ENCODE measurements at regions not wholly inside any gene's neighbourhood (a gene's known extent, or its start where the extent isn't known, plus 50 kb on each side); places are given as distances from the start of the nearest gene placed in this dataset.

DNA sequence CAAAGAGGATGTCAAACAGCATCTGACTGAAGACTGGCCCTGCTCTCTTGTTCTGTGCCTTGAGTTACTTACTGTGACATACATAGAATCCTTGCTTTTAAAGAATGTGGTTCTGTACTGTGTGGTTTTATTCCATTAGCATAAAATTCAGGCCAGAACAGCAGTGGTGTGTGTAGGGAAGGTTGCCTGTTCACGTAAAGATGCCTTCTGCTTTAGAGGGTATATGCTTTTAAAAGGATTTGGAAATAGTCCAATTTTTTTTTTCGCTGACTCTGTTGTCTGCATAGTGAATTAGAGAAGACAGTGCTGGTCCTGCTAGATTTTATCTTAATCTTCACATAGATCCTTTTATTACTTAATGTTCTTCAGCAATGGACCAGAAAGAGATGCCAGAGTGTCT, 470.8 kb upstream of the SEMA3A start:
- no peaks in the 10 kb centered on the region for H4K20me1 ChIP-seq (ENCODE audit: insufficient read depth, low read length)
- H2AFZ ChIP-seq (ENCODE audit: low read length): no peak overlapping the region
- no peaks in the 10 kb centered on the region for H3K79me2 ChIP-seq (ENCODE audit: insufficient read depth, low read length)
- no peaks in the 10 kb centered on the region for H3K36me3 ChIP-seq (ENCODE audit: insufficient read depth, low read length)
- peaks cover 4% of the 10 kb centered on the region for H3K4me1 ChIP-seq (ENCODE audit: insufficient read depth, low read length)
- no peaks in the 10 kb centered on the region for H3K27me3 ChIP-seq (ENCODE audit: insufficient read depth, low read length)
- DNase-seq (ENCODE audit: insufficient read length, low spot score, missing footprints): no peak
- no peak overlapping the region for H3K4me2 ChIP-seq (ENCODE audit: insufficient read depth, low read length)
- H3K27ac ChIP-seq (ENCODE audit: low read depth, low read length): no peak overlapping the region
- no peaks in the 10 kb centered on the region for H3K9me3 ChIP-seq (ENCODE audit: low read depth, low read length)
- no peak overlapping the region for H3K4me3 ChIP-seq (ENCODE audit: insufficient read depth, low read length)
- TF ChIP-seq, protein P1, sequence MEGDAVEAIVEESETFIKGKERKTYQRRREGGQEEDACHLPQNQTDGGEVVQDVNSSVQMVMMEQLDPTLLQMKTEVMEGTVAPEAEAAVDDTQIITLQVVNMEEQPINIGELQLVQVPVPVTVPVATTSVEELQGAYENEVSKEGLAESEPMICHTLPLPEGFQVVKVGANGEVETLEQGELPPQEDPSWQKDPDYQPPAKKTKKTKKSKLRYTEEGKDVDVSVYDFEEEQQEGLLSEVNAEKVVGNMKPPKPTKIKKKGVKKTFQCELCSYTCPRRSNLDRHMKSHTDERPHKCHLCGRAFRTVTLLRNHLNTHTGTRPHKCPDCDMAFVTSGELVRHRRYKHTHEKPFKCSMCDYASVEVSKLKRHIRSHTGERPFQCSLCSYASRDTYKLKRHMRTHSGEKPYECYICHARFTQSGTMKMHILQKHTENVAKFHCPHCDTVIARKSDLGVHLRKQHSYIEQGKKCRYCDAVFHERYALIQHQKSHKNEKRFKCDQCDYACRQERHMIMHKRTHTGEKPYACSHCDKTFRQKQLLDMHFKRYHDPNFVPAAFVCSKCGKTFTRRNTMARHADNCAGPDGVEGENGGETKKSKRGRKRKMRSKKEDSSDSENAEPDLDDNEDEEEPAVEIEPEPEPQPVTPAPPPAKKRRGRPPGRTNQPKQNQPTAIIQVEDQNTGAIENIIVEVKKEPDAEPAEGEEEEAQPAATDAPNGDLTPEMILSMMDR (IDR thresholded peaks at IDR 0.05; ENCODE audit: extremely low read depth, low read depth, low read length): no peak

DNA sequence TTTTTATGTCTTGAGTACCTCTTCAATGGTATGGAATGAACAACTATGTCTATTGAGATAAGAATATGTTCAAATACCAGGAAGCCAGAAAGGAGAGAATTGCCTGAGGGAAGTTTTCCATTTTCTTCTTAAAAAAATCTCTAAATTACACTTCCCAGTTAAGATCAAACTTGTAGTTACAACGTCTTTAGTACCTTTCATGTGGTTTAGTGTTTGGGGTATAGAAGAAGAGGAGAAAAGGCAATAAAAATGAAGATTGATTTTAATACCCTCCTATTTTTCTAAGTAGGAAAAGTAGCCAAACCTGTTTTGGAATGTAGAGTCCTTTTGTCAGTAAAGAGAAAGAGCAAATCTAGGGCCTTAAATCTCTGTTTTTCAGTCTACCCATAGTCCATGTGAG, 470.0 kb upstream of the SEMA3A start:
- DNase-seq (ENCODE audit: insufficient read length, low spot score, missing footprints): no peak
- Histone ChIP-seq H3K27me3 (ENCODE audit: insufficient read depth, low read length) (no peaks in the 10 kb centered on the region), H3K4me2 (ENCODE audit: insufficient read depth, low read length) (no peak overlapping the region), H4K20me1 (ENCODE audit: insufficient read depth, low read length) (no peaks in the 10 kb centered on the region), H3K79me2 (ENCODE audit: insufficient read depth, low read length) (no peaks in the 10 kb centered on the region), H3K4me3 (ENCODE audit: insufficient read depth, low read length) (no peak overlapping the region), H3K9me3 (ENCODE audit: low read depth, low read length) (no peaks in the 10 kb centered on the region), H3K27ac (ENCODE audit: low read depth, low read length) (no peak overlapping the region), H3K36me3 (ENCODE audit: insufficient read depth, low read length) (no peaks in the 10 kb centered on the region), H2AFZ (ENCODE audit: low read length) (no peak overlapping the region), H3K4me1 (ENCODE audit: insufficient read depth, low read length) (peaks cover 4% of the 10 kb centered on the region)
- TF ChIP-seq, protein P1 (IDR thresholded peaks at IDR 0.05; ENCODE audit: extremely low read depth, low read depth, low read length): no peak

DNA sequence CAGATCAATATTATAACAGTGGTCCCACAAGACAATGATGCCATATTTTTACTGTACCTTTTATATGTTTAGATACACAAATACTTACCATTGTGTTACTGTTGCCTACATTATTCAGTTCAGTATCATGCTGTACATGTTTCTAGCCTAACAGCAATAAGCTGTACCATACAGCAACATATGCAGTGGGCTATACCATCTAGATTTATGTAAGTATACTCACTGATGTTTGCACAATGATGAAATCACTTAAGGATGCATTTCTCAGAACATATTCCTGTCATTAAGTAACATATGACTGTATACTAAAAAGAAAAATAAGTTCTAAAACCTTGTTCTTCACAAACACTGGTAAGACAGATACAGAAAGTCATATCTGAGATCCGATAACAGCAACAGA, 468.6 kb upstream of the SEMA3A start:
- Histone ChIP-seq H3K4me3 (ENCODE audit: insufficient read depth, low read length) (peak overlapping the region; percentile 9), H3K27ac (ENCODE audit: low read depth, low read length) (no peak overlapping the region), H3K36me3 (ENCODE audit: insufficient read depth, low read length) (no peaks in the 10 kb centered on the region), H3K9me3 (ENCODE audit: low read depth, low read length) (no peaks in the 10 kb centered on the region), H3K4me2 (ENCODE audit: insufficient read depth, low read length) (peak overlapping the region; percentile 64), H3K4me1 (ENCODE audit: insufficient read depth, low read length) (peaks cover 4% of the 10 kb centered on the region), H3K79me2 (ENCODE audit: insufficient read depth, low read length) (no peaks in the 10 kb centered on the region), H4K20me1 (ENCODE audit: insufficient read depth, low read length) (no peaks in the 10 kb centered on the region), H3K27me3 (ENCODE audit: insufficient read depth, low read length) (no peaks in the 10 kb centered on the region), H2AFZ (ENCODE audit: low read length) (peak overlapping the region; percentile 76)
- no peak for DNase-seq (ENCODE audit: insufficient read length, low spot score, missing footprints)
- TF ChIP-seq, protein P1 (IDR thresholded peaks at IDR 0.05; ENCODE audit: extremely low read depth, low read depth, low read length): no peak

DNA sequence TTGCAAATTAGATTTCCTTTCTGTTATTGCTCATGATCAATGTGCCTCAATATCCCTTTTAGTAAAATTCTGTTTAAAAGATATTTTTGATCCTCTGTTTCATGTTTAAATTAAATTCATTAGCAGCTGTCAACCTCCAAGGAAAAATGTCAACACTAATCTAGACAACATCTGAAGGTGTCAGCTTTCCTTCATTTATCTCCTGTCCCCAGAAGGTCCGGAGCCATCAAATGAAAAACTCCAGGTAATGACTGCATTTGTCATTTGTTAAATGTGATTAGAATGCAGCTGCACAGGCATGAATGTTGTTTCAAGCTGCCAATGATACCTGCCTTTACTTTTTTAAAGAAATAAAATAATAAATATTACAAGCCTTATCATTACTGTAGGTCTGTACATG, 463.7 kb upstream of the SEMA3A start:
- H3K4me3 ChIP-seq (ENCODE audit: insufficient read depth, low read length): no peak overlapping the region
- no peak for DNase-seq (ENCODE audit: insufficient read length, low spot score, missing footprints)
- TF ChIP-seq, protein P1 (IDR thresholded peaks at IDR 0.05; ENCODE audit: extremely low read depth, low read depth, low read length): no peak
- H3K27ac ChIP-seq (ENCODE audit: low read depth, low read length): no peak overlapping the region
- H3K4me2 ChIP-seq (ENCODE audit: insufficient read depth, low read length): no peak overlapping the region
- no peaks in the 10 kb centered on the region for H3K9me3 ChIP-seq (ENCODE audit: low read depth, low read length)
- H2AFZ ChIP-seq (ENCODE audit: low read length): no peak overlapping the region
- H3K79me2 ChIP-seq (ENCODE audit: insufficient read depth, low read length): no peaks in the 10 kb centered on the region
- H3K27me3 ChIP-seq (ENCODE audit: insufficient read depth, low read length): no peaks in the 10 kb centered on the region
- H4K20me1 ChIP-seq (ENCODE audit: insufficient read depth, low read length): no peaks in the 10 kb centered on the region
- H3K4me1 ChIP-seq (ENCODE audit: insufficient read depth, low read length): peaks cover 2% of the 10 kb centered on the region
- no peaks in the 10 kb centered on the region for H3K36me3 ChIP-seq (ENCODE audit: insufficient read depth, low read length)
